Astrocyte (in vitro differentiated cells and primary cell): ENCODE measurements at regions not wholly inside any gene's neighbourhood (a gene's known extent, or its start where the extent isn't known, plus 50 kb on each side); places are given as distances from the start of the nearest gene placed in this dataset.

ENCODE experiments used
- DNase-seq: peaks from one replicate; pipeline ENCODE4 v3.0.0-alpha.2; 2010; ENCODE audit warnings: low read depth
- FAIRE-seq: peaks from 2 replicates; lab custom pipeline; 2011; peaks lifted over from hg19 to GRCh38; lab: Jason Lieb, UNC
- H2AFZ ChIP-seq: 2 replicates; pipeline ENCODE4 v1.6.0; 2012; ENCODE audit warnings: low read depth, low read length, inconsistent platforms
- H3K27ac ChIP-seq: 2 replicates; pipeline ENCODE4 v1.5.1; 2011; ENCODE audit warnings: low read depth, low read length, inconsistent platforms
- H3K27me3 ChIP-seq: 2 replicates; pipeline ENCODE4 v1.6.0; 2011; ENCODE audit warnings: low read length, inconsistent platforms; ENCODE audit not compliant: insufficient read depth
- H3K36me3 ChIP-seq: 2 replicates; pipeline ENCODE4 v1.5.1; 2011; ENCODE audit warnings: low read length, inconsistent platforms; ENCODE audit not compliant: insufficient read depth
- H3K4me1 ChIP-seq: 2 replicates; pipeline ENCODE4 v1.5.1; 2011; ENCODE audit warnings: low read length, inconsistent platforms; ENCODE audit not compliant: insufficient read depth
- H3K4me2 ChIP-seq: 2 replicates; pipeline ENCODE4 v1.6.0; 2012; ENCODE audit warnings: low read length, inconsistent platforms
- H3K4me3 ChIP-seq: 2 replicates; pipeline ENCODE4 v1.5.1; 2011; ENCODE audit warnings: low read depth, mild to moderate bottlenecking, low read length, inconsistent platforms; ENCODE audit not compliant: insufficient read depth
- H3K79me2 ChIP-seq: 2 replicates; pipeline ENCODE4 v1.6.0; 2012; ENCODE audit warnings: mild to moderate bottlenecking, low read length, inconsistent platforms; ENCODE audit not compliant: insufficient read depth
- H3K9ac ChIP-seq: 2 replicates; pipeline ENCODE4 v1.6.0; 2012; ENCODE audit warnings: mild to moderate bottlenecking, low read length, inconsistent platforms
- H3K9me3 ChIP-seq: 2 replicates; pipeline ENCODE4 v1.5.1; 2012; ENCODE audit warnings: low read depth, mild to moderate bottlenecking, low read length, inconsistent platforms; ENCODE audit not compliant: insufficient read depth
- H4K20me1 ChIP-seq: 2 replicates; pipeline ENCODE4 v1.6.0; 2012; ENCODE audit warnings: low read length, inconsistent platforms; ENCODE audit not compliant: insufficient read depth
- H3K27ac Mint-ChIP-seq: one replicate; pipeline ENCODE4 v1.8.0; 2021; ENCODE audit warnings: mild to moderate bottlenecking, mixed read lengths; ENCODE audit not compliant: unreplicated experiment
- H3K27me3 Mint-ChIP-seq: one replicate; pipeline ENCODE4 v1.8.0; 2021; ENCODE audit warnings: low read depth, mixed read lengths; ENCODE audit not compliant: unreplicated experiment
- H3K36me3 Mint-ChIP-seq: one replicate; pipeline ENCODE4 v1.8.0; 2021; ENCODE audit warnings: low read depth, mixed read lengths; ENCODE audit not compliant: unreplicated experiment
- H3K4me1 Mint-ChIP-seq: one replicate; pipeline ENCODE4 v1.8.0; 2021; ENCODE audit warnings: low read depth, mixed read lengths; ENCODE audit not compliant: unreplicated experiment
- H3K4me3 Mint-ChIP-seq: one replicate; pipeline ENCODE4 v1.8.0; 2021; ENCODE audit warnings: mild to moderate bottlenecking, moderate library complexity, mixed read lengths; ENCODE audit not compliant: unreplicated experiment
- H3K9me3 Mint-ChIP-seq: one replicate; pipeline ENCODE4 v1.8.0; 2021; ENCODE audit warnings: mild to moderate bottlenecking, mixed read lengths; ENCODE audit not compliant: unreplicated experiment
- EZH2 ChIP-seq: IDR thresholded peaks from 2 replicates; pipeline ENCODE4 v1.6.1; 2012; ENCODE audit warnings: mild to moderate bottlenecking, low read length, inconsistent platforms; ENCODE audit not compliant: insufficient read depth
- TF ChIP-seq, protein P1 (sequence below): IDR thresholded peaks from 2 replicates; pipeline ENCODE4 v1.5.1; 2011; ENCODE audit warnings: low read depth, mild to moderate bottlenecking, inconsistent platforms, low read length, moderate library complexity; ENCODE audit not compliant: insufficient read depth

- no peak overlapping the region for H3K4me3 Mint-ChIP-seq
- no peaks in the 10 kb centered on the region for H4K20me1 ChIP-seq
- H3K27ac Mint-ChIP-seq = no peak overlapping the region
- no peaks in the 10 kb centered on the region for H3K4me1 Mint-ChIP-seq
- H3K27me3 ChIP-seq = no peaks in the 10 kb centered on the region
- H3K9ac ChIP-seq = no peak overlapping the region
- TF ChIP-seq, protein P1, sequence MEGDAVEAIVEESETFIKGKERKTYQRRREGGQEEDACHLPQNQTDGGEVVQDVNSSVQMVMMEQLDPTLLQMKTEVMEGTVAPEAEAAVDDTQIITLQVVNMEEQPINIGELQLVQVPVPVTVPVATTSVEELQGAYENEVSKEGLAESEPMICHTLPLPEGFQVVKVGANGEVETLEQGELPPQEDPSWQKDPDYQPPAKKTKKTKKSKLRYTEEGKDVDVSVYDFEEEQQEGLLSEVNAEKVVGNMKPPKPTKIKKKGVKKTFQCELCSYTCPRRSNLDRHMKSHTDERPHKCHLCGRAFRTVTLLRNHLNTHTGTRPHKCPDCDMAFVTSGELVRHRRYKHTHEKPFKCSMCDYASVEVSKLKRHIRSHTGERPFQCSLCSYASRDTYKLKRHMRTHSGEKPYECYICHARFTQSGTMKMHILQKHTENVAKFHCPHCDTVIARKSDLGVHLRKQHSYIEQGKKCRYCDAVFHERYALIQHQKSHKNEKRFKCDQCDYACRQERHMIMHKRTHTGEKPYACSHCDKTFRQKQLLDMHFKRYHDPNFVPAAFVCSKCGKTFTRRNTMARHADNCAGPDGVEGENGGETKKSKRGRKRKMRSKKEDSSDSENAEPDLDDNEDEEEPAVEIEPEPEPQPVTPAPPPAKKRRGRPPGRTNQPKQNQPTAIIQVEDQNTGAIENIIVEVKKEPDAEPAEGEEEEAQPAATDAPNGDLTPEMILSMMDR = no peak
- no peak for TF ChIP-seq EZH2
- FAIRE-seq (no peak), DNase-seq (no peak)
- peaks cover 10% of the 10 kb centered on the region for H3K9me3 Mint-ChIP-seq
- H3K36me3 Mint-ChIP-seq = no peaks in the 10 kb centered on the region
- no peaks in the 10 kb centered on the region for H3K27me3 Mint-ChIP-seq
- no peak overlapping the region for H3K4me3 ChIP-seq
- no peaks in the 10 kb centered on the region for H3K9me3 ChIP-seq
- H2AFZ ChIP-seq = no peak overlapping the region
- H3K4me2 ChIP-seq = no peak overlapping the region
- no peaks in the 10 kb centered on the region for H3K4me1 ChIP-seq
- H3K79me2 ChIP-seq = no peaks in the 10 kb centered on the region
- H3K36me3 ChIP-seq = no peaks in the 10 kb centered on the region
- H3K27ac ChIP-seq = no peak overlapping the region
Observed at GRCh38 chr20:55678126-55678525, 327.2 kb downstream of the CBLN4 start.

- TF ChIP-seq, protein P1 = no peak
- TF ChIP-seq EZH2 = no peak
- Histone ChIP-seq H3K9ac (no peak overlapping the region), H4K20me1 (no peaks in the 10 kb centered on the region), H3K4me1 (no peaks in the 10 kb centered on the region), H3K9me3 (no peaks in the 10 kb centered on the region), H3K4me2 (no peak overlapping the region), H3K4me3 (no peak overlapping the region), H3K79me2 (no peaks in the 10 kb centered on the region), H3K36me3 (no peaks in the 10 kb centered on the region), H3K27me3 (no peaks in the 10 kb centered on the region), H2AFZ (no peak overlapping the region), H3K27ac (no peak overlapping the region)
- DNase-seq (no peak), FAIRE-seq (no peak)
- Mint-ChIP-seq H3K4me1 (no peaks in the 10 kb centered on the region), H3K36me3 (no peaks in the 10 kb centered on the region), H3K4me3 (no peak overlapping the region), H3K27me3 (no peaks in the 10 kb centered on the region), H3K9me3 (peaks cover 10% of the 10 kb centered on the region), H3K27ac (no peak overlapping the region)
Observed at GRCh38 chr20:55677011-55677410, 328.3 kb downstream of the CBLN4 start.

DNA sequence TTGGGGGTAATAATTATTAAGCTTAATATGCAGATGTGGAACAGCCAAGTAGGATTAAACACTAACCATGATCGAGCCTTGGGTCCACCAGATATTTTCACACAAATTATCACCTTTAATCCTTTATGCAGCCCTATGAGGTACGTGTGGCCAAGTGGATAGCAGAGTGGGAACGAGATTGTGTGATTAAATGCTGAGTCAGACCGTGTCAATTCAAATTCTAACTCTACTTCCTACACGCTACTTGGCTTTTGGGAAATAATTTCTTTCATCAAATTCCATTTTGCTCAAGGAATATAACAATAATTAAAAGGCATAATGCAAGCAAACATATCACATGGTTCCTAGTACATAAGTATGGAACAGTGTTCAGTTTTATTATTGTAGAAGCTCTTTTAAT lies 329.2 kb downstream of the CBLN4 start:
- no peak overlapping the region for H2AFZ ChIP-seq
- H3K36me3 ChIP-seq = no peaks in the 10 kb centered on the region
- no peaks in the 10 kb centered on the region for H3K79me2 ChIP-seq
- no peaks in the 10 kb centered on the region for H4K20me1 ChIP-seq
- Mint-ChIP-seq H3K27ac (no peak overlapping the region), H3K4me3 (no peak overlapping the region), H3K4me1 (no peaks in the 10 kb centered on the region), H3K27me3 (no peaks in the 10 kb centered on the region), H3K9me3 (peaks cover 10% of the 10 kb centered on the region), H3K36me3 (no peaks in the 10 kb centered on the region)
- H3K27ac ChIP-seq = no peak overlapping the region
- H3K4me1 ChIP-seq = no peaks in the 10 kb centered on the region
- no peak overlapping the region for H3K4me3 ChIP-seq
- no peak overlapping the region for H3K4me2 ChIP-seq
- no peak overlapping the region for H3K9ac ChIP-seq
- no peaks in the 10 kb centered on the region for H3K9me3 ChIP-seq
- no peak for DNase-seq
- TF ChIP-seq EZH2 = no peak
- TF ChIP-seq, protein P1 = no peak
- no peak for FAIRE-seq
- no peaks in the 10 kb centered on the region for H3K27me3 ChIP-seq
